ENCODE measurements at regions not wholly inside any gene's neighbourhood (a gene's known extent, or its start where the extent isn't known, plus 50 kb on each side); places are given as distances from the start of the nearest gene placed in this dataset.

DNA sequence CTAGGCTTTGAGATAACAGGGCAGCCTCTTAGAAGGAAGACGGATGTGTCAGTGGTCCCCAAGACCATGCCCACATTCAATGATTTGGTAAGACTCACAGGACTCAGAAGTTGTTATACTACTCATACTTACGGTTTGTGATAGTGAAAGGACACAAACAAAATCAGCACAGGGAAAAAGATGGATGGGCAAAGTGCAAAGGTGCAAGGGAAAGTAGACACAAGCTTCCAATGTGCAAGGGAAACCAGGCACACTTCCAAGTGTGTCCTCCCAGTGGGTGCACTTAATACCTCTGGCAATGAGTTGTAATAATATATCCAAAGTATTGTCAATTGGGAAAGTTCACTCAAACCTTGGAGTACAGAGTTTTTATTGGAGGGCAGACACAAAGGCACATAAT, 53.8 kb upstream of the VCX start:
- H3K79me2 ChIP-seq (replicated peaks; ENCODE audit: insufficient read depth, low read length), result no peaks in the 10 kb centered on the region
- H3K9ac ChIP-seq (ENCODE audit: low read length), result no peak overlapping the region
- H3K9me3 ChIP-seq (ENCODE audit: low read length), result no peaks in the 10 kb centered on the region
- no peaks in the 10 kb centered on the region for H4K20me1 ChIP-seq (ENCODE audit: insufficient read depth)
- H3K9me2 ChIP-seq (ENCODE audit: insufficient read depth, low read length), result no peaks in the 10 kb centered on the region
- H3K27ac ChIP-seq (ENCODE audit: low read length), result no peak overlapping the region
- no peaks in the 10 kb centered on the region for H3F3A ChIP-seq (ENCODE audit: insufficient read depth, low read length, poor library complexity, severe bottlenecking)
- TF ChIP-seq TAF1 (IDR thresholded peaks at IDR 0.05; ENCODE audit: low read depth), result no peak
- TF ChIP-seq, protein P1, sequence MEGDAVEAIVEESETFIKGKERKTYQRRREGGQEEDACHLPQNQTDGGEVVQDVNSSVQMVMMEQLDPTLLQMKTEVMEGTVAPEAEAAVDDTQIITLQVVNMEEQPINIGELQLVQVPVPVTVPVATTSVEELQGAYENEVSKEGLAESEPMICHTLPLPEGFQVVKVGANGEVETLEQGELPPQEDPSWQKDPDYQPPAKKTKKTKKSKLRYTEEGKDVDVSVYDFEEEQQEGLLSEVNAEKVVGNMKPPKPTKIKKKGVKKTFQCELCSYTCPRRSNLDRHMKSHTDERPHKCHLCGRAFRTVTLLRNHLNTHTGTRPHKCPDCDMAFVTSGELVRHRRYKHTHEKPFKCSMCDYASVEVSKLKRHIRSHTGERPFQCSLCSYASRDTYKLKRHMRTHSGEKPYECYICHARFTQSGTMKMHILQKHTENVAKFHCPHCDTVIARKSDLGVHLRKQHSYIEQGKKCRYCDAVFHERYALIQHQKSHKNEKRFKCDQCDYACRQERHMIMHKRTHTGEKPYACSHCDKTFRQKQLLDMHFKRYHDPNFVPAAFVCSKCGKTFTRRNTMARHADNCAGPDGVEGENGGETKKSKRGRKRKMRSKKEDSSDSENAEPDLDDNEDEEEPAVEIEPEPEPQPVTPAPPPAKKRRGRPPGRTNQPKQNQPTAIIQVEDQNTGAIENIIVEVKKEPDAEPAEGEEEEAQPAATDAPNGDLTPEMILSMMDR (IDR thresholded peaks at IDR 0.05; ENCODE audit: poor library complexity, severe bottlenecking), result no peak
- TF ChIP-seq MXI1 (conservative IDR thresholded peaks at IDR 0.05; ENCODE audit: poor library complexity, severe bottlenecking), result no peak
- TF ChIP-seq EZH2 (IDR thresholded peaks at IDR 0.05; ENCODE audit: borderline replicate concordance, insufficient read depth, low read length, poor library complexity, severe bottlenecking), result no peak
- TF ChIP-seq, protein P2, sequence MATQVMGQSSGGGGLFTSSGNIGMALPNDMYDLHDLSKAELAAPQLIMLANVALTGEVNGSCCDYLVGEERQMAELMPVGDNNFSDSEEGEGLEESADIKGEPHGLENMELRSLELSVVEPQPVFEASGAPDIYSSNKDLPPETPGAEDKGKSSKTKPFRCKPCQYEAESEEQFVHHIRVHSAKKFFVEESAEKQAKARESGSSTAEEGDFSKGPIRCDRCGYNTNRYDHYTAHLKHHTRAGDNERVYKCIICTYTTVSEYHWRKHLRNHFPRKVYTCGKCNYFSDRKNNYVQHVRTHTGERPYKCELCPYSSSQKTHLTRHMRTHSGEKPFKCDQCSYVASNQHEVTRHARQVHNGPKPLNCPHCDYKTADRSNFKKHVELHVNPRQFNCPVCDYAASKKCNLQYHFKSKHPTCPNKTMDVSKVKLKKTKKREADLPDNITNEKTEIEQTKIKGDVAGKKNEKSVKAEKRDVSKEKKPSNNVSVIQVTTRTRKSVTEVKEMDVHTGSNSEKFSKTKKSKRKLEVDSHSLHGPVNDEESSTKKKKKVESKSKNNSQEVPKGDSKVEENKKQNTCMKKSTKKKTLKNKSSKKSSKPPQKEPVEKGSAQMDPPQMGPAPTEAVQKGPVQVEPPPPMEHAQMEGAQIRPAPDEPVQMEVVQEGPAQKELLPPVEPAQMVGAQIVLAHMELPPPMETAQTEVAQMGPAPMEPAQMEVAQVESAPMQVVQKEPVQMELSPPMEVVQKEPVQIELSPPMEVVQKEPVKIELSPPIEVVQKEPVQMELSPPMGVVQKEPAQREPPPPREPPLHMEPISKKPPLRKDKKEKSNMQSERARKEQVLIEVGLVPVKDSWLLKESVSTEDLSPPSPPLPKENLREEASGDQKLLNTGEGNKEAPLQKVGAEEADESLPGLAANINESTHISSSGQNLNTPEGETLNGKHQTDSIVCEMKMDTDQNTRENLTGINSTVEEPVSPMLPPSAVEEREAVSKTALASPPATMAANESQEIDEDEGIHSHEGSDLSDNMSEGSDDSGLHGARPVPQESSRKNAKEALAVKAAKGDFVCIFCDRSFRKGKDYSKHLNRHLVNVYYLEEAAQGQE (IDR thresholded peaks at IDR 0.05; ENCODE audit: borderline replicate concordance), result no peak
- no peak for TF ChIP-seq EP300 (conservative IDR thresholded peaks at IDR 0.05; ENCODE audit: poor library complexity, severe bottlenecking)
- TF ChIP-seq SMC3 (conservative IDR thresholded peaks at IDR 0.05; ENCODE audit: poor library complexity), result no peak
- no peak for TF ChIP-seq RAD21 (conservative IDR thresholded peaks at IDR 0.05)
- no peak for TF ChIP-seq POLR2AphosphoS5 (IDR thresholded peaks at IDR 0.05)
- H3K36me3 ChIP-seq (ENCODE audit: insufficient read depth, low read length), result no peaks in the 10 kb centered on the region
- H3K4me3 ChIP-seq (ENCODE audit: low read length), result no peak overlapping the region
- no peak overlapping the region for H2AFZ ChIP-seq (ENCODE audit: low read depth, low read length)
- no peak overlapping the region for H3K4me2 ChIP-seq (ENCODE audit: low read length)
- H3K27me3 ChIP-seq (ENCODE audit: insufficient read depth, low read depth, low read length), result no peaks in the 10 kb centered on the region

DNA sequence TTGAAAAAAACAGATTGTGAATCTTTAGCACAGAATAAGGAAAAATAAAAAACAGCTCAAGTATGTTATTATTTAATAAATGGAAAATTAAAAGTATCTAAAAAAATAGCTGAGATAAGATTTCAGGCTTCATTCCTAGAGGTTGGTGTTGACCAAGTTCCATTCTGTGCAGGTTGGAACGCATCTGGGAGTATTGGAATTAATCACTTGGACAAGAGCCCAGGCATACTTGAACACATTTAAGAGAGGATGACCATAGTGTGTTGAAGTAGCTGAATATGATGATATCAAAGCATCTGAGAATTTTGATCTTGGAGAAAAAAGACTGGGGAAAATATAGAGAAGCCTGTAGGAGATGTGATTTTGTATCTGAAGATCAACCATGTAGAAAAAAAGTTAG, 54.6 kb upstream of the VCX start:
- Histone ChIP-seq H3F3A (ENCODE audit: insufficient read depth, low read length, poor library complexity, severe bottlenecking) (no peaks in the 10 kb centered on the region), H3K27me3 (ENCODE audit: insufficient read depth, low read depth, low read length) (no peaks in the 10 kb centered on the region), H3K79me2 (replicated peaks; ENCODE audit: insufficient read depth, low read length) (no peaks in the 10 kb centered on the region), H3K4me2 (ENCODE audit: low read length) (no peak overlapping the region), H2AFZ (ENCODE audit: low read depth, low read length) (no peak overlapping the region), H3K36me3 (ENCODE audit: insufficient read depth, low read length) (no peaks in the 10 kb centered on the region), H3K9ac (ENCODE audit: low read length) (no peak overlapping the region), H3K9me2 (ENCODE audit: insufficient read depth, low read length) (no peaks in the 10 kb centered on the region), H4K20me1 (ENCODE audit: insufficient read depth) (no peaks in the 10 kb centered on the region), H3K9me3 (ENCODE audit: low read length) (no peaks in the 10 kb centered on the region), H3K27ac (ENCODE audit: low read length) (no peak overlapping the region), H3K4me3 (ENCODE audit: low read length) (no peak overlapping the region)
- TF ChIP-seq RAD21 (conservative IDR thresholded peaks at IDR 0.05) (no peak), EZH2 (IDR thresholded peaks at IDR 0.05; ENCODE audit: borderline replicate concordance, insufficient read depth, low read length, poor library complexity, severe bottlenecking) (no peak)

DNA sequence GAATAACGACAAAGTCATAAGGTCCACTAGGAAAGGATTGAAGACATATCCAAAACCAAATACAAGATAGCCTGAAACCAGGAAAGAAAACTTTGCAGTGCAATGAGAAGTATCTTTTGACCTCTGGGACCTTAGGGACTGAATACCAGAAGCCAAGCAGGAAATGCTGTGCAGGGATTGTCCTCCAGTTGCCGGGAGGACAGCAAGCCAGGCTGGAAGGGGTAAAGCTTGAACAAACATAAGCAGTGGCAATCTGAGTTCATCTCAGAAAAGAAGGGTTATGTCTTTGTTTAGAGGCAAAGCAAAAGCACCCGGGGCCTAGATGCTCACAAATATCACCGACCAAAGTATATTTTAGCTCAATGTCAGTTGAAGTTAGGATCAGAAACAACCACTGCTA, 55.3 kb upstream of the VCX start:
- H2AFZ ChIP-seq (ENCODE audit: low read depth, low read length), result no peak overlapping the region
- no peak overlapping the region for H3K9ac ChIP-seq (ENCODE audit: low read length)
- no peaks in the 10 kb centered on the region for H3K27me3 ChIP-seq (ENCODE audit: insufficient read depth, low read depth, low read length)
- H3K4me2 ChIP-seq (ENCODE audit: low read length), result no peak overlapping the region
- no peak overlapping the region for H3K4me3 ChIP-seq (ENCODE audit: low read length)
- H3F3A ChIP-seq (ENCODE audit: insufficient read depth, low read length, poor library complexity, severe bottlenecking), result no peaks in the 10 kb centered on the region
- no peaks in the 10 kb centered on the region for H3K9me2 ChIP-seq (ENCODE audit: insufficient read depth, low read length)
- H3K79me2 ChIP-seq (replicated peaks; ENCODE audit: insufficient read depth, low read length), result no peaks in the 10 kb centered on the region
- no peaks in the 10 kb centered on the region for H3K9me3 ChIP-seq (ENCODE audit: low read length)
- H4K20me1 ChIP-seq (ENCODE audit: insufficient read depth), result no peaks in the 10 kb centered on the region
- no peak for TF ChIP-seq EP300 (conservative IDR thresholded peaks at IDR 0.05; ENCODE audit: poor library complexity, severe bottlenecking)
- TF ChIP-seq MXI1 (conservative IDR thresholded peaks at IDR 0.05; ENCODE audit: poor library complexity, severe bottlenecking), result no peak
- TF ChIP-seq RAD21 (conservative IDR thresholded peaks at IDR 0.05), result no peak
- no peak for TF ChIP-seq SMC3 (conservative IDR thresholded peaks at IDR 0.05; ENCODE audit: poor library complexity)
- no peak for TF ChIP-seq EZH2 (IDR thresholded peaks at IDR 0.05; ENCODE audit: borderline replicate concordance, insufficient read depth, low read length, poor library complexity, severe bottlenecking)
- TF ChIP-seq TAF1 (IDR thresholded peaks at IDR 0.05; ENCODE audit: low read depth), result no peak
- no peak for TF ChIP-seq POLR2AphosphoS5 (IDR thresholded peaks at IDR 0.05)
- H3K27ac ChIP-seq (ENCODE audit: low read length), result no peak overlapping the region
- no peaks in the 10 kb centered on the region for H3K36me3 ChIP-seq (ENCODE audit: insufficient read depth, low read length)

All from neural cell (in vitro differentiated cells).